ENCODE measurements at regions not wholly inside any gene's neighbourhood (a gene's known extent, or its start where the extent isn't known, plus 50 kb on each side); places are given as distances from the start of the nearest gene placed in this dataset.

DNA sequence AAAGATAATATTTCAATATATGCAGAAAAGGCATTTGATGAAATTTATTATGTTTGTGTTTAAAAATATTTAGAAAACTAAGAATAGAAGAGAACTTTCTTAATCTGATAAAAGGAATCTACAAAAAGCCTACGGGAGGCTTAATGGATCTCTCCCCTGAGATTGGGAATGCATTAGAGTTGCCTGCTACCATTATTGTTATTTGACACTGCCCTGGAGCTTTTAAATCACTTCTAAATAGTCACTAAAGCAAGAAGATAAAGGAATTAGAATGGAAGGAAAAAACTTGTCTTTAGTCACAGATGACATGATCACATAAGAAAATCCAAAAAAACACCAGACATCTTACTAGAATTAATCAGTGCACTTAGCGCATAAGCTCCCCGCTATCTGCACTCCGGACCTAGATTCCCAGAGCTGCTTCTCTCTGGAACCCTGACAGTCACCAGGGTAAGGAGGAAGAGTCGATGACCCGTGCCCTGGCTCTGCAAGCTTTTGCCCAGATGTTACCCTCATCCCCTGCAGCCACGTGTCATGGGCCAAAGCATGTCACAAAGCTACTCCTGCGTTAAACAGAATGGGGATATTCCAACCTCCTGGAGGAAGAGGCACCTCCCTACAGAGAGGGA lies 97.1 kb downstream of the MINAR1 start:
- POLR2A ChIA-PET: no interaction called here
- no peaks in the 10 kb centered on the region for H3K36me3 Mint-ChIP-seq (ENCODE audit: low read depth)

DNA sequence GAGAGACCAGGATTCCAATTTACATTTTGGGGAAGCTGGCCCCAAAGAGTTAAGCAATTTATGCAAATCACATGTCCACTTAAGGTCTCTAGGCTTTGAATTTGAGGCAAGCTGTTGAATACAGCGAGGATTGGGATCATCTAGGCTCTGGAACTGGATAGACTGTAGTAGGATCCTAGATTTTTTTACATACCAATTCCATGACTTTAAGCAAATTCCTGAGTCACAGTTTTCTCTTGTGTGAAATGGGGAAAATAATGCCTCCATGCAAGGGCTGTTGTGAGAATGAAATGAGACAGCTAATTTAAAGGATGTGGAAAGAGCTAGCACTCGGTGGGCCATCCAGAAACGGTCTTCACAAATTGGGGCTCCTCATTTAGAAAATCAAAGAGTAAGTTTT lies 103.4 kb downstream of the MINAR1 start:
- no peak overlapping the region for H3K4me3 Mint-ChIP-seq
- ATAC-seq (ENCODE audit: low read depth): no peak

More for the DNA sequence above, 97.1 kb downstream of the MINAR1 start:
- intact Hi-C loops (cut with micrococcal nuclease): no loop called here
- CTCF ChIA-PET: no interaction called here
- Mint-ChIP-seq H3K27me3 (peaks cover 12% of the 10 kb centered on the region), H3K4me3 (no peak overlapping the region), H3K27ac (no peak overlapping the region), H3K4me1 (no peaks in the 10 kb centered on the region), H3K9me3 (no peaks in the 10 kb centered on the region)
- no peak for ATAC-seq (ENCODE audit: low read depth)
- no peak for DNase-seq
- TF ChIP-seq, protein P1, sequence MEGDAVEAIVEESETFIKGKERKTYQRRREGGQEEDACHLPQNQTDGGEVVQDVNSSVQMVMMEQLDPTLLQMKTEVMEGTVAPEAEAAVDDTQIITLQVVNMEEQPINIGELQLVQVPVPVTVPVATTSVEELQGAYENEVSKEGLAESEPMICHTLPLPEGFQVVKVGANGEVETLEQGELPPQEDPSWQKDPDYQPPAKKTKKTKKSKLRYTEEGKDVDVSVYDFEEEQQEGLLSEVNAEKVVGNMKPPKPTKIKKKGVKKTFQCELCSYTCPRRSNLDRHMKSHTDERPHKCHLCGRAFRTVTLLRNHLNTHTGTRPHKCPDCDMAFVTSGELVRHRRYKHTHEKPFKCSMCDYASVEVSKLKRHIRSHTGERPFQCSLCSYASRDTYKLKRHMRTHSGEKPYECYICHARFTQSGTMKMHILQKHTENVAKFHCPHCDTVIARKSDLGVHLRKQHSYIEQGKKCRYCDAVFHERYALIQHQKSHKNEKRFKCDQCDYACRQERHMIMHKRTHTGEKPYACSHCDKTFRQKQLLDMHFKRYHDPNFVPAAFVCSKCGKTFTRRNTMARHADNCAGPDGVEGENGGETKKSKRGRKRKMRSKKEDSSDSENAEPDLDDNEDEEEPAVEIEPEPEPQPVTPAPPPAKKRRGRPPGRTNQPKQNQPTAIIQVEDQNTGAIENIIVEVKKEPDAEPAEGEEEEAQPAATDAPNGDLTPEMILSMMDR (IDR thresholded peaks at IDR 0.05): no peak

DNA sequence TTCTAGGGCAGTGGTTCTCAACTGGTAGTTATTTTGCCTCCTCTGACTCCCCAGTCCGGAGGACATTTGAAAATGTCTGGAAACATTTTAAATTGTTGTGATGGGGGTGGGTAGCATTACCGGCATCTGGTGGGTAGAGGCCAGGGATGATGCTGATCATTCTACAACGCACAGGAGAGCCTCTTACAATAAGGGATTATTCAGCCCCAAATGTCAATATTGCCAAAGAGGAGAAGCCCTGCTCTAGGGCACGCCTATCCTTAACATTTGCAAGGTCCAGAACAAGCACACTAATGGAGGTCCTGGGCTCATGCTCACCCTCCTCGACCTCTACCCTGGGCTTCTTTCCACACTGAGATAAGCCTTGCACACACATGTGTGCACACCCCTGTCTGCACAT lies 106.4 kb downstream of the MINAR1 start:
- ATAC-seq (ENCODE audit: low read depth) (no peak), DNase-seq (no peak)
- no peaks in the 10 kb centered on the region for H3K36me3 Mint-ChIP-seq (ENCODE audit: low read depth)
- H3K27me3 Mint-ChIP-seq: peaks cover 6% of the 10 kb centered on the region
- TF ChIP-seq, protein P1 (IDR thresholded peaks at IDR 0.05): no peak
- ChIA-PET CTCF (no interaction called here), POLR2A (no interaction called here)
- no peaks in the 10 kb centered on the region for H3K4me1 Mint-ChIP-seq
- H3K4me3 Mint-ChIP-seq: no peak overlapping the region
- intact Hi-C loops (cut with micrococcal nuclease): no loop called here
- H3K9me3 Mint-ChIP-seq: no peaks in the 10 kb centered on the region
- no peak overlapping the region for H3K27ac Mint-ChIP-seq

More for the DNA sequence above, 103.4 kb downstream of the MINAR1 start:
- ChIA-PET CTCF (no interaction called here), POLR2A (no interaction called here)
- DNase-seq: no peak
- no peak overlapping the region for H3K27ac Mint-ChIP-seq
- H3K9me3 Mint-ChIP-seq: no peaks in the 10 kb centered on the region
- no peaks in the 10 kb centered on the region for H3K36me3 Mint-ChIP-seq (ENCODE audit: low read depth)
- H3K27me3 Mint-ChIP-seq: peaks cover 6% of the 10 kb centered on the region
- H3K4me1 Mint-ChIP-seq: no peaks in the 10 kb centered on the region
- TF ChIP-seq, protein P1 (IDR thresholded peaks at IDR 0.05): no peak
- intact Hi-C loops (cut with micrococcal nuclease): no loop called here

DNA sequence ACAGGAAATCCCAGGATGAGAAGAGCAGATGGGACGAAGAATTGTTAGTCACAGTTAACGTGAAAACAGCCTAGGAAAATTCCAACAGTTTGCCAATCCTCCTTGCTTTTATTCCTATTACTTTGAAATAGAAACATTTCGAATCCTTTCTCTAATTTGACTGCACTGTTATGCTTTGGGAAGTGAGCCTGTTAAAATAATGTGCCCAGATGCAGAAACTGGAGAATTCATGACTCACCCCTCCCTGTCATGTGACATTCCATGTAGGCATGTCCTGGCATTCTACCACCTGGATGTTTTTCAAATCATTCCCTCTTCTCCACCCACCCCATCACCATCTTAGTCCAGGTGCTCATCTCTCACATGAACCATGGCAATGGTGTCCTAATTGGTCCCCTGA lies 107.3 kb downstream of the MINAR1 start:
- DNase-seq: no peak
- Mint-ChIP-seq H3K4me1 (no peaks in the 10 kb centered on the region), H3K9me3 (no peaks in the 10 kb centered on the region), H3K36me3 (ENCODE audit: low read depth) (no peaks in the 10 kb centered on the region), H3K27ac (no peak overlapping the region), H3K27me3 (peaks cover 6% of the 10 kb centered on the region), H3K4me3 (no peak overlapping the region)
- CTCF ChIA-PET: no interaction called here
- intact Hi-C loops (cut with micrococcal nuclease): no loop called here
- no peak for ATAC-seq (ENCODE audit: low read depth)
- POLR2A ChIA-PET: no interaction called here
- TF ChIP-seq, protein P1 (IDR thresholded peaks at IDR 0.05): no peak

DNA sequence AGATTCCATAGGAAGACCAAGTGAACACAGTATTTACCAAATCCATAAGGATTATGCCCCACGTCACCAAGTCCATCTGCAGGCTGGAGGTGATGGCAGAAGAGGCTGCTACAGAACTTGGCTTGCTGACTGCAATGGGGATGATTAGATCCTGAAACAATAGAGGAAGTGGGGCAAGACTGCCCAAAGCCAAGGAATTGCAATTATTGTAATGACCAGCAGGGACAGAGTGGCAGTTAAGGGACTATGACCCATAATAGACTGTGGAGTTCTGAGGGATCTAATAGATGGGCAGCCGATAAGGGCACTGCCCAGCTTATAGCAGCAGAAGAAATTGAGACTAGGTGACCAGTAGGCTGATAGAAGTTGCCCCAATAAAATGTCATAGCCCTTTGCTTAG lies 108.4 kb downstream of the MINAR1 start:
- Mint-ChIP-seq H3K36me3 (ENCODE audit: low read depth) (no peaks in the 10 kb centered on the region), H3K4me3 (no peak overlapping the region), H3K9me3 (no peaks in the 10 kb centered on the region), H3K27me3 (peaks cover 3% of the 10 kb centered on the region), H3K27ac (no peak overlapping the region), H3K4me1 (no peaks in the 10 kb centered on the region)
- POLR2A ChIA-PET: no interaction called here
- DNase-seq (no peak), ATAC-seq (ENCODE audit: low read depth) (no peak)
- TF ChIP-seq, protein P1 (IDR thresholded peaks at IDR 0.05): no peak
- intact Hi-C loops (cut with micrococcal nuclease): no loop called here
- CTCF ChIA-PET: no interaction called here
